NCI-H446 (cell line): ENCODE measurements at regions not wholly inside any gene's neighbourhood (a gene's known extent, or its start where the extent isn't known, plus 50 kb on each side); places are given as distances from the start of the nearest gene placed in this dataset.

Experiments used
- DNase-seq, 2 experiments: peaks; one replicate each; lab custom pipeline; 2025; lab: John Stamatoyannopoulos, UW

DNA sequence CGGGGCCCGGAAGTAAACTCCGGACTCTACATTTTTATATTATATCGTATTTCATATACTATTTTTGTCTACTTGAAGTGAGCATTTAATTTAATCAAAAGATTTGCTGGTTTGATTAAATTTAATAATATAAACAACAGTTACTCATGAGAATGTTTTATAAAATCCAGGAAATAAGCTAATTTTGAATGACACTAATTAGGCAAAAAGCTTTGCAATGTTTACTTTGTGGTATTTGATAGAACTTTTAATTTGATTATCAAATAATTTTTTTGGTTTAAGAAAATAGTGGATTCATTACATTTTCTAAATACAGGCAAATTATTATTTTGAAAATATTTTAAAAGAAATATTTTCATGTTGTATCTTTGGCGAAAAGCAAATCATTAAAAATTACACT, 900.4 kb upstream of the CDH2 start:
- DNase-seq, result no peak

DNA sequence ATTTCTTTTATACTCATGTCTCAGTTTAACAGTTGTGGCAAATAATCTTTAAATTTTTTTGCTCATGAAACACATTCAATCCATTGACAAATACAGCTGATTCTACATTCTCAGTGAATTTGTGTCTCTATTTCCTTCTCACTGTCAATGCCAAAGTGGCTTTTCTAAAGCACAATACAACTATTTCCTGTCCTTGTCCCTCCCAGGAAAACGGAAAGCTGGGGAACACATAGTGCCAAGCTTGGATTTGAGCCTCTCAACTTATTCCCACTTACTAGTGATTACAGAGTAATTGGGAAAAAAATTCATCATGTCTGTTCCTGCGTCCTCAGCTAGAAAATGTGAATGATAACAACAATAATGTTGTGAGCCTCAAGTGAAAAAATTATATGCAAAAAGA, 899.7 kb upstream of the CDH2 start:
- no peak for DNase-seq

DNA sequence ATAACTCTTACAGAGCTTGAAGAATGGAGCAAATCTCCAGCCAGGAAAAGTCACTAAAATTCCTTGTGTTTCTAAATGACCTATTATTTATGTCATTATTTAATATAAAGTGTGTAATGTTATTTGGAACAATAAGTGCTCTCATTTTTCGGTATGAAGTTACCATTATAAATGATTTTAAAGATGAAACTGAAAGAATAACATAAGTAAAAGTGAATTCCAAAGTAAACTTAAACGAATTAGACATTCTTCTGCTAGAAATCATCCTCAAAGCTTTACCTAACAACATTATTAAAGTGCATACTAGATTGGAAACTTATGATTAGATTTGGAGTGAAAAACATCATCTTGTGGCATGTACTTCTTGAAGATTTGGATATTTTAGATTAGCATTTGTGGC, 897.2 kb upstream of the CDH2 start:
- DNase-seq, result no peak

DNA sequence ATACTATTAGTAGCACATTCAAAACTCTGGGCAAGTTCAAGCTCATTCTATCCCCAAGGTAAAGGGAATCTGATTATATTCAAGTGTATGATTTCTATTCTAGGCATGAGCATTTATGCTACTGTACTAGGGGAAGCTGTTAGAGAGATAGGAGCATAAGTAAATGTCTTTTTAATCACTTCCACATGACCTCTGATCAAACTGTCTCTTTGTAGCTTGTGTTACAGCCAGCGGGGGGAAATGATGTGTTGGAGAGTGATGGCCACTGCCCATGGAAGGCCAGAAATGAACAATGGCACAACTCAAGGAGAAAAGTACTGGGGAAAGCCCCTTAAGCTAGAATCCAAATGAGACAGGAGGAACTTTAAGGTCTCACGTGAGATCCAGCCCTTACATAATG, 894.9 kb upstream of the CDH2 start:
- DNase-seq, result no peak

DNA sequence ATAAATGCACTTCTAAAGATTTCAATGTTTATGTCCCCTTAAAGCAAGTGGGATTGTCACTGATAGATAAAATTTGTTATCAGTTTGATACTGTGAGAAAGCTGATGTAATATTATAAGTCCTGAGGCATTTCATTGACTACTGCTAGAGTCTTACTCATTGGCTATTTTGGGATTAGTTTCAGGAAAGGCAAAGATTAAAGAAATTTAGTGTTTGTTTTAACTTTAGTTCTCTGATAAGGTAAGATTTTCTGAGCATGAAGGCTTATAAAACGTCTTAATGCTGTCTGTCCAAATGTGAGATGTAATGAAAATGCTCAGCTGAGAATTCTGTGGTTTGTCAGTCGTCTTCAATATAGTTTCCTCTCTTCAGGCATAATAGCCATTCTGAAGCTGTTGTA, 886.4 kb upstream of the CDH2 start:
- no peak for DNase-seq

DNA sequence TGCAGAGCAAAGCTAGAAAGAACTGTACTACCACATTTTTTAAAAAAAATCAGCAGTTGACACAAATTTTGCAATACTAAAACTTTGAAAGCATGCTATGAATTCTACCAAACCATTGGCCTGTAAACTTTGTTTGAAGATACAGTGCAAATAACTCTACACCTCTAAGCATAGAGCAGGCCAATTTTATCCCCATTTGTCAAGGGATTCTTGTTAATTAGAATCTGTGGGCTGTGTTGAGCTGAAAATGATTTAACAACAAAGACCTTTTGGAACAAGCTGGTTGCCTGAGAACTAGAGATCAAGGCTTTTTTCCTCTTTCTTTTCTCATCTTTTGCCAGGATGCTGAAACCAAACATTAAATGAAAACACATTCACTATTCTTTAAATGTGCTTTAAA, 886.0 kb upstream of the CDH2 start:
- DNase-seq, result no peak

DNA sequence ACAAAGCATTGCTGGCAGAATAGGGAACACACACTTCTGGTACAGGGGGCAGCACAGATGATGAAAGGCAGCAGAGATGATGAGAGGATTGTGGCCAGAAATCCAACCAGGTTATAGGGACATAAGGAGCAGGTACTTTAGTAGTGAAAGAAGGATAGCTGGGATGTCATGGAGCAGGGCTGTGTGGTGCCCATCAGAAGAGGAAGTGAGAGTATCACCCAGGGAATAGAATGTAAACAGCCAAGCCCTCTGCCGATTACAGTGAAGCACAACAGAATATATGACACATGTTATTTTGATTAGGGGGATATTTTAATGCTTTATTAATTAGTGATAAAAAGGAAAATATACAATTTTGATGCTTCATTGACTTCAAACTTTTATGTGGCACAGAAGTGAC, 883.4 kb upstream of the CDH2 start:
- no peak for DNase-seq

DNA sequence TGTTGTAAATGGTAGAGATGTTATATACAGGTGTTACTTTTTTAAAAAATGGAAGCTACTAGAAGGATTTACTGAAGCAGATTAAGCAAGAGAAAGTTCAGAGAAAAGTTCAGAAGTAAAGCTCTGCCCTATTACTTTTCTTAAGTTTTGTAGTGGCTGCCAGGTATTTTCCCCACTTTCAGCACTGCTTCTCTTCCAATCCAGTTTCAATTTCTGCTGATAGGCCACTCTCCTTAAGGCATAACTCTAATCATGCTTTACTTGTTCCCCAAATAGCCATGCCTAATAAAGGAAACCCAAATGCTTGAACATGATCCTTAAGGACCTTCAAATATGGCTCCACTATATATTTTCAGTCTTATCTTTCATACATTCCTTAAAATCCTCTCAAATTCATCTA, 880.8 kb upstream of the CDH2 start:
- DNase-seq, result no peak

DNA sequence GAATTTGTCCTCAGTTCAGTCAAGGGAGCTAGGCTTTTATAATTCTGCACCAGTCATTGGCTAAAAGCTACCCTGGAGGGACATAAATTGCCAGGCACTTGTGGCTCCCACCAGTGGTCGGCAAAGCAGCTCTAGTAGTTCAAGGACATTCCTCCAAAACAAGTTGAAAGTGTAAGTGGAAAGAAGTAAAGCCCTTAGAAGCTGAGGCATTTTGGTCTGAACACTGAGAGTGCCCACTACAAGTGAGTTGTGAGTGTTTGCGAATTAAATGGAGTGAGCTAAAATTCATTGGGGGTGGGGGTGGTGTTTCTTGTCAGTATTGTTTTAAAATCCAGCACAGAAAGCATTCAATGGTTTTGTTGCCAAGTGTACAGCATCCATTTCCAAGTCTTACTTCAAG, 879.9 kb upstream of the CDH2 start:
- DNase-seq, result no peak

DNA sequence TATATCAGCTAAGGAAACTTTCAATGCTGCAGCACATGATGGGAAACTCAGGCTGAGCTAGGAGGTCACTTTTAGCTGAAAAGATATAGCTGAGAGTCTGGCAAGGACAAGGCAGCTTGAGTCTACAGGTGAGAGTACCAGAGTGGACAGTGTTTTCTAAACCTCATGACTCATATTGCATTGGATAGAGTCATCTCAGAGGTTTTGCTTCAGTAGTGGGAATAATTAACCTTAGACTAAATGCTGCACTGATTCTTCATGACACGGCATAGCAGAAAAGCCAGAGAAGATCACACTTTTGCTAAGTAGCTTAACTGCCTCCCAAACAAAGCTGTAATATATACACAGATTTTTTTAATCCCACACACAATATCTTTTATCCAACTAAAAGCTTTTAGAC, 865.0 kb upstream of the CDH2 start:
- DNase-seq, result no peak

DNA sequence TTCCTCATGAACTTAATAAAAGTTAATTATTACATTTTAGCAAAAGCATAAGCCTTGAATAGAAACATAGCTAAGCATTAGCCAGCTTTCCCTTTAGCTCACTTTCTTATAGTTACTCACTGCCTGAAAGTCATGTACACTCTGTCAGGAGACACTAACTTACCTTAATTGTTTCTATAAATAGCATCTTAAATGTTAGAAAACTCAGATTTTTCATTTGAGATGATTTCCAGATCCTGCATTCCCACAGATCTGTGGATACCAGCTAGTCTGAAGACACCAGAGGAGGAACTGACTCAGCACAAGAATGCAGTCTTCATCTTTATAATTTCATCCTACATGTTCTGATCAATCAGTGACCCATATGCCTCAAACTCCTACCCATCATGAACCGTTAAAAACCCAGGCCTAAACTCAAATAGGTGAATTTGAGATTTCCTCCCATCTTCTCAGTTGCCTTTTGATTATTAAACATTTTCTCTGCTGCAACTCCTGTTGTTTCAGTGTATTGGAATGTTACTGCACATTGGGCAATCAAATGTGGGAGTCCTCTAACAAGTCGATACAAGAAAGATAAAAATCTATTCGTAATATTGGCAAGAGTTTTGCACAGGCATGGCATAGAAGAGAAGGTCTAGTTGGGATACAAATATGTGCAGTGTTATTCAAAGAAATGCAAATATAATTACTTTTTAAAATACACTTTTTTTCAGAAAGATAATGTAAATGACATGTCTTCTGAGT, 857.4 kb upstream of the CDH2 start:
- DNase-seq, result no peak

DNA sequence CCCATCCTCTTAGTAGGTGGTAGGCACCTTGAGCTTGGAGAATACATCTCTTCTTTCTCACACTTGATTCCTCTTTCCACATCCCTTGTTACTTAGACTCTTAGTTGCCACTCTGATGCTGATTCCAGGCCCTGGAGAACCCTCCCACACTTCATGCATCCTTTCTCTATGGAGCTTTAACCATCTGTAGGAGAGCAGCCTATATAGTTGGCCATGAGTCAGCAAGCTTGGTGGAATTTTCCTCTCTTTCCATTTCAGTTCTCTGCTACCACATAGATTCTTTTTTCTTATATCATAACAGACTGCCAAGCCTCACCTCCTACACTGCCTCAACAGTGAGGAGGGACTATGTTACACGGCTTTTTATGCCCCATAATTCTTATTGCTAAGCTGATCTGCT, 851.6 kb upstream of the CDH2 start:
- no peak for DNase-seq

DNA sequence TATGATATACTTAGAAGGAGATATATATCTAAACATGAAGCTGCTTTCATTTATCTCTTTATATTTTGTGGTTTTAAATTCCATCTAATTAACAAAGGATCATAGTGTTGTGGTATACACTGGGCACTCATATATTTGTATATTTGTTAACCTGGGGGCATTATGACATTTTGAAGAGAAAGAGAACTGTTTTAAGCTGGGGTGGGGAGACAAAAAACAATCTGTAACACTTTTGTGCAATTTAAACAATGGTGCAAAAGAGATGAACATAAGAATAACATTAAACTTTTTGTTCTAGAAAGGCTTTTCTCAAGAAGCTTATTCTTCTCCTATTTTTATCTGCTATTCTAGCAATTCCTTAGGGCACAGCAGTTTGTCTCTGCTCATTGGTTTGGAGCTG, 842.0 kb upstream of the CDH2 start:
- no peak for DNase-seq

DNA sequence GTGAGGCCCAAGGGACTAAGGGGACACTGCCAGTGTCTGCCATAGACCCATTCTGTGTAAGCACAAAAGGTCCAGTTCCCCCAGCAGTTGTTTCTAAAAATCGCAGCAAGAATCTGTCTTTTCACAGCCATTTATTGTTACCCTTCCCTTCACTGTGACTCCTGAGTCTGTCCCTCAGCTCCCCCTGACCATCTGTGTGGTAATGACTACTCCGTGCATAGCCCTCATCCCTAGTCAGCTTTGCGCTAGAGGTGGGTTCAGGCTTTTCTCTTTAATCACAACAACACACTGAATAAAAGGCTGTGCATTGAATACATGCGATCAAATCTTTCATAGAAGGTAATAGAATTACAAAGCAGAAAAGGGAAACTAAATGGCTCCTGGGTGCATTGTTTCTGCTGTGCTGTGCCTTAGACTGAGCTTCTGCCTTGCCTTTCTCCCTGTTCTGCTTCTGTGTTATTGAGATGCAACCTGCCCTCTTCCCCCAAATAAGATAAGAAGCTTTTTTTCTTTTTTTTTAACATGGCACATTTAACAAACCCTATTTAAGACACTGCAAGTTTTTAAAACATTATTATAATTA, 836.0 kb upstream of the CDH2 start:
- no peak for DNase-seq

DNA sequence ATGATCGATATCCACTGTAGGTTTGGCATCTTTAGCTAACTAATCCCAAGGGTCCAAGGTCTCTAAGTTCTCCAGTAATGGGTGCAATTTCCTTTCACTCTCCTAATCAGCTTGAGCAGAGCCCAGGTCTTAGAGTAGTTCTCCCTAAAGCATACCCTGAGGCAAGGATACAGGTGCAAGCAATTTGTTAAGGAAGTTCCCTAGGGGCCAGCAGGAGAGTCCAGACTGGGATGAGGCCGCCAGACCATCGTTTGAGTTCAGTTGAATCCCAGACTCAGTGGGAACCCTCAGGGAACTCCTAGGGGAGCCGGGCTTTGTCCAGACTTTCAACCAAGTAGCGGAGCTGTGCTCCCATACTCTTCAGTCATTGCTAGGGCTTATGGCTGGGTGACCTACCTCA, 835.4 kb upstream of the CDH2 start:
- no peak for DNase-seq

DNA sequence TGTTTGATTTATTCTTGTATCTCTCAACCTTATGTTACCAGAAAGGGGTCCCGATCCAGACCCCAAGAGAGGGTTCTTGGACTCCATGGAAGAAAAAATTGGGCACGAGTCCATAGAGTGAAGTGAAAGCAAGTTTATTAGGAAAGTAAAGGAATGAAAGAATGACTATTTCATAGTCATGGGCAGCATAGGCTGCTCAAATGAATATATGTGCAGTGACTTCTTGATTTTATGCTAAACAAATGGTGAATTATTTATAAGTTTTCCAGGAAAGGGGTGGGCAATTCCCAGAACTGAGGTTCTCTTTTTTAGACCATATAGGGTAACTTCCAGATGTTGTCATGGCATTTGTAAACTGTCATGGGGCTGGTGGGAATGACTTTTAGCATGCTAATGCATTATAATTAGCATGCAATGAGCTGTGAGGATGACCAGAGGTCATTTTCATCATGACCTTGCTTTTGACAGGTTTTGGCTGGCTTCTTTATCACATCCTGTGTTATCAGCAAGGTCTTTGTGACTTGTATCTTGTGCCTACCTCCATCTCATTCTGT, 832.4 kb upstream of the CDH2 start:
- DNase-seq, result no peak

DNA sequence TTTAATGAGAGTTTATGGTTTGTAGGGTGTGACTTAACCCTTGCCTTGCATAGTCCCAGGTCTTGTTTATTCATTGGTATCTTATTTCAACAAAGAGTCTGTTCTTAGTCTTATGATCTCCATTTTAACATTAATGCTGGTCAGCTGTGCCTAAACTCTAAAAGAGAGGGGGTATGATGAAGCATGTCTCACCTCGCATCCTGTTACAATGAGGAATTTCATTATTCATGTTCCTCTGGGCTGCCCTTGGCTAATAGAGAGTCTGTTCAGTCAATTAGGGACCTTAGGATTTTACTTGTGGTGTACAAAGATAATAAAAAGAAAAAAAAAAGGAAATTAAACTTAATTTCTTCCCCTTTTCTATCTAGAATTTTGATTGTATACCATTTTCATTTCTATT, 831.9 kb upstream of the CDH2 start:
- DNase-seq, result no peak

DNA sequence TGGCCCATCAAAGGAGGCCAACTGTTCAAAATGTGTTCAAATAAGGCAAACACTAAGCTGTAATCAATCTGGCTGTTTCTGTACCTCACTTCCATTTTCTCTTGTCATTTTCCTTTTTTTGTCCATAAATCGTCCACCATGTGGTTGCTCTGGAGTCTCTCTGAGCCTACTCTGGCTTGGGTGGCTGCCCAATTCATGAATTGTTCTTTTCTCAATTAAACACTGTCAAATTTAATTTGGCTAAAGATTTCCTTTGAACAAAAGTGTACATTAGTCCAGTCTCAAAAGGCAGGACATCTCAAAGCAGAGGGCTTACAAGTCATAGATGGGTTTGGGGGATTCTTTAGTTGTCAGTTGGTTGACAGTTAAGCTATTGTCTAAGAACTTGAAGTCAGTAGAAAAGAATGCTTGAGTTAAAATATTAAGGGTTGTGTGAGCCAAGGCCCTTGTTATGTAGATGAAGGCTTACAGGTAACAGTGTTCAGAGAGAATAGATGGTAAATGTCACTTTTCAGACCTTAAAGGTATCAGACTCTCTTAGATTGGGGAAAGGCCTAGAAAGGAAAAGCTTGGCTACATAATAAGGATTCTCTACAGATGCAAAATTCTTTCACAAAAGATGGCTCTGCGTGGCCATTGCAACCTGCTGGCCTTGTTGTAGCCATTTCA, 831.2 kb upstream of the CDH2 start:
- DNase-seq, result no peak

DNA sequence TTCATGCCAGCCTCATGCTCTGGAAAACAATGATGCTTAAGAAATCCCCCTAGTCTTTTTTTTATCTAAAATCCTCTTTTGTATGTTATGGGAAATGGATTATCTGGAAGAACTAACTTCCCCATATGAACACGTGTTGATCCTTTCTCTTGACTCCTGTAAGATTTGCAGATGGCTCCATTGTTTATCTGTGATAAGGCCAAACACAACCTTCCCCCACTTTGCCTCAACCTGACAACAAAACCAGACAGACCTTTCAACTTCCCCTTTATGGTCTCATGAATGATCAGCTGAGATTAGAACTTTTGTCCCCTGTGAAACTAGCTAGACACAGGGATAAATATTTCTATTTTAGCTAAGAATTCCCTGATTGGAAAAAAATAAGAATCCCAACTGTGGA, 828.0 kb upstream of the CDH2 start:
- DNase-seq, result no peak

DNA sequence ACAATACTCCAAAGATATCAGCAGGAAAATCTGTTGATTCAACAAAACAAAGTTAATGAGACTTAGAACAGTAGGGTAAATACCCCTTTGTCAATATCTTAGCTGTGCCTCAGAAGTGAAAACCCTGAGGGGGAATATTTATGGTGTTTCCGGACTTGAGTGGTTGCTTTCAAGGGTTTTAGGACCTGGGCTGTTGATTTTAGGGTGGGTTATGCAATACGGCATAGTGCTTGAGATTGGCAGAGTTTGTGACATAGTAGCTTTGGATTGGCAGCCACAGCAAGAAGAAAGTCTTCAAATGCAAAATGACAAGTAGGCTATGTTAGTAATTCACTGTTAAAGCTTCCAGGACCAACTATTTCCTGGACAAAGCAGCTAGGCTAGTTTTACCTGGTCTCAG, 826.3 kb upstream of the CDH2 start:
- no peak for DNase-seq

DNA sequence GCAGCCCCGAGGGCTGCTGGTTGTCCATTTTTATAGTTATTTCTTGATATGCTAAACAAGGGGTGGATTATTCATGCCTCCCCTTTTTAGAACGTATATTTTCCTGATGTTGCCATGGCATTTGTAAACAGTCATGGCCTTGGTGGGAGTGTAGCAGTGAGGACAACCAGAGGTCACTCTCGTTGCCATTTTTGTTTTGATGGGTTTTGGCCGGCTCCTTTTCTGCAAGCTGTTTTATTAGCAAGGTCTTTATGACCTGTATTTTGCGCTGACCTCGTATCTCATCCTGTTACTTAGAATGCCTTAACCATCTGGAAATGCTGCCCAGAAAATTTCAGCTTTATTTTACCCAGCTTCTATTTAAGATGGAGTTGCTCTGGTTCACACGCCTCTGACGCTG, 825.8 kb upstream of the CDH2 start:
- no peak for DNase-seq

DNA sequence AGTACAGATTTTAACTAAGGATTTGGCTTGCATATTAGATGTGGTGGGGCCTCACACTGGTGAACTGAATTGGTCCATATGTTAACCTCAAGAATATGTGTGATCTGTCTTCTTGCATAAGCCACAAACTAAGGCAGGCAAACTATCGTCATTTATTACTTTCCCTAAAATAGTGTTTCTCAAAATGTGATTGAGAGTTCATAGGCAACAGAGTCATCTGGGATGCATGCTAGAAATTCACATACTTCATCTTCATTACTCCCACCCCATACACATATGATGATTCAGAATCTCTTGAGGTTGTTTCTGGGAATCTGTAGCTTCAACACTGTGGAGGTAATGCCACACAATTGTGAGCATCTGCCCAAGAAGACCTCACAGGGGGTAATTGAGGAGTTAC, 822.8 kb upstream of the CDH2 start:
- DNase-seq, result no peak

DNA sequence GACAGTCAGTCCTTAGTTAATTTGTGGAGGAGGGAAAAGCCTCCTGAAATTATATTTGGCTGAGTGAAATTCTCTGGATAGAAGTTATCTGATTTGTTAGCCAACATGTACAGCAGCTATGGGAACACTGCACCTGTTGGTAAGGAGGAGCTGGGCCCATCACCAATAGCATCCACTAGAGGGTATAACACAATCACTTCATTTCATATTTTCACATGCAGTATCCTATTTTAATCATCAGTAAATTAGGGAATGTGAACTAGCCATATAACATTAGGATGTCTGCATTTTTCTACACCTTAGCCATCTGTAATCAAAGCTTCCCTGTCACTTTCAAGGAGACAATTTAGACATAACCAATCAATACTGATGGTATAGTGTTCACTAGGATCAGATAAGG, 818.4 kb upstream of the CDH2 start:
- DNase-seq, result no peak

DNA sequence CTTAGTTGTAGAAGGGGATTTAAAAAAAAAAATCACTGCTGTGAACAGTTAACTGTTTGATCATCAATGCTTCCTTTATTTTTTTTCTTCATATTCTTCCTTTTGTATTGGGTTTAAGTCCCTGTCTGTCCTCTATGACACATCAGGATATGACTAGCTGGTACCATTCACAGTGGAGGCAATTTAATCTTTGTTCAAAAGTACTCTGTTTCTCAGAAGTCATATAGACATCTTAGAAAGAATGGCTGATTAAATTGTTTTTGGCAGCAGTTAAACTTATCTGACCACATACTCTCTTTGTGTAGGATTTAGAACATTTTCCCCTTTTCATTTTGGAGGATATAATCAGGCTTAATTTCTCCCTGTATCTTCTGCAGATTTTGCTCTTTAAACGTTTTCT, 807.8 kb upstream of the CDH2 start:
- no peak for DNase-seq
